HG02981 (cell line): ENCODE measurements at regions not wholly inside any gene's neighbourhood (a gene's known extent, or its start where the extent isn't known, plus 50 kb on each side); places are given as distances from the start of the nearest gene placed in this dataset.

Experiments used
- ATAC-seq: cut with Tn5 transposase; IDR thresholded peaks from one replicate; pipeline ENCODE4 v1.9.1; 2021; ENCODE audit warnings: mild to moderate bottlenecking, moderate library complexity; ENCODE audit not compliant: unreplicated experiment

GRCh38 chr3:24639481-24640329 is 145.1 kb upstream of the THRB start:
- ATAC-seq = no peak

GRCh38 chr3:24640330-24640877 is 145.8 kb upstream of the THRB start:
- no peak for ATAC-seq

GRCh38 chr3:24641628-24642027 is 147.0 kb upstream of the THRB start:
- ATAC-seq = no peak

GRCh38 chr3:24645047-24645446 is 150.4 kb upstream of the THRB start:
- ATAC-seq = no peak

- no peak for ATAC-seq
Observed at GRCh38 chr3:24646790-24647189, 152.1 kb upstream of the THRB start.

GRCh38 chr3:24648063-24648462 is 153.4 kb upstream of the THRB start:
- no peak for ATAC-seq

GRCh38 chr3:24650839-24651238 is 156.2 kb upstream of the THRB start:
- no peak for ATAC-seq

- ATAC-seq = no peak
Observed at GRCh38 chr3:24657870-24658510, 163.3 kb upstream of the THRB start.

- ATAC-seq = no peak
Observed at GRCh38 chr3:24661175-24661584, 166.5 kb upstream of the THRB start.

- no peak for ATAC-seq
Observed at GRCh38 chr3:24662449-24663345, 168.0 kb upstream of the THRB start.

GRCh38 chr3:24663406-24663805 is 168.8 kb upstream of the THRB start:
- no peak for ATAC-seq

- no peak for ATAC-seq
Observed at GRCh38 chr3:24668039-24668438, 173.4 kb upstream of the THRB start.

- ATAC-seq = no peak
Observed at GRCh38 chr3:24670871-24671270, 176.2 kb upstream of the THRB start.

GRCh38 chr3:24673596-24673995 is 178.9 kb upstream of the THRB start:
- ATAC-seq = no peak

GRCh38 chr3:24674261-24674660 is 179.6 kb upstream of the THRB start:
- ATAC-seq = no peak

- peak; percentile 59 for ATAC-seq
Observed at GRCh38 chr3:24678021-24678420, 183.4 kb upstream of the THRB start.

GRCh38 chr3:24678421-24678865 is 183.8 kb upstream of the THRB start:
- ATAC-seq = peak; percentile 59

GRCh38 chr3:24679429-24679828 is 184.8 kb upstream of the THRB start:
- no peak for ATAC-seq

- ATAC-seq = peak; percentile 63
Observed at GRCh38 chr3:24680214-24680967, 185.7 kb upstream of the THRB start.

GRCh38 chr3:24682141-24682547 is 187.5 kb upstream of the THRB start:
- no peak for ATAC-seq
